IMR-90 (cell line): ENCODE measurements at regions not wholly inside any gene's neighbourhood (a gene's known extent, or its start where the extent isn't known, plus 50 kb on each side); places are given as distances from the start of the nearest gene placed in this dataset.
"Not testable (repeated sequence)": the region's sequence is repeated elsewhere in the genome, so short reads cannot be mapped to it uniquely, and the experiment has no call there.

Source experiments
- ATAC-seq: fragments of 200-7000 bp; cut with Tn5 transposase; 2 replicates; pipeline ENCODE4 v1.9.1; 2020; ENCODE audit warnings: low read depth, mild to moderate bottlenecking, moderate library complexity
- BruUV-seq: library from RNA; stranded (reverse); fragments of 400-500 nt; replicated peaks from 2 replicates; lab custom pipeline; 2021; lab: Mats Ljungman, UMichigan
- CTCF ChIA-PET: fragments of 300-600 bp; formaldehyde crosslinking; extraction: SDS; loops from one replicate; lab custom pipeline; 2021; ENCODE audit warnings: antibody characterized with exemption; lab: Yijun Ruan, JAX
- POLR2A ChIA-PET: fragments of 300-600 bp; sonication (Branson Sonifier 250); formaldehyde crosslinking; loops from one replicate; lab custom pipeline; 2022; ENCODE audit warnings: antibody characterized with exemption; ENCODE audit not compliant: unreplicated experiment; lab: Charles Lee
- DNase-seq: peaks from one replicate; pipeline ENCODE4 v3.0.0; 2013
- H2AFZ ChIP-seq: replicated peaks from 2 replicates; pipeline ENCODE3; 2013; ENCODE audit warnings: low read length, mild to moderate bottlenecking; ENCODE audit not compliant: poor library complexity
- H2AK5ac ChIP-seq: 2 replicates; pipeline ENCODE4 v1.6.1; 2013; ENCODE audit warnings: low read depth, low read length, inconsistent platforms
- H2AK9ac ChIP-seq: replicated peaks from 2 replicates; pipeline ENCODE3; 2013; ENCODE audit warnings: mild to moderate bottlenecking, low read depth, low read length, moderate library complexity; ENCODE audit not compliant: poor library complexity
- H2BK120ac ChIP-seq: 2 replicates; pipeline ENCODE4 v1.6.1; 2013; ENCODE audit warnings: low read depth, low read length, inconsistent platforms
- H2BK15ac ChIP-seq: 3 replicates; pipeline ENCODE4 v1.6.1; 2013; ENCODE audit warnings: low read depth, low read length, inconsistent platforms
- H2BK20ac ChIP-seq: 2 replicates; pipeline ENCODE4 v1.6.1; 2013; ENCODE audit warnings: low read depth, mild to moderate bottlenecking, inconsistent platforms, low read length, moderate library complexity
- H2BK5ac ChIP-seq: 2 replicates; pipeline ENCODE4 v1.6.1; 2013; ENCODE audit warnings: mild to moderate bottlenecking, low read depth, low read length, inconsistent platforms; ENCODE audit not compliant: poor library complexity, severe bottlenecking
- H3K14ac ChIP-seq: replicated peaks from 2 replicates; pipeline ENCODE4 v1.6.1; 2013; ENCODE audit warnings: low read depth, low read length, inconsistent platforms
- H3K18ac ChIP-seq: 2 replicates; pipeline ENCODE4 v1.6.1; 2013; ENCODE audit warnings: low read depth, low read length, control low read depth
- H3K23ac ChIP-seq: 2 replicates; pipeline ENCODE4 v1.6.1; 2013; ENCODE audit warnings: low read depth, low read length, inconsistent platforms
- H3K27ac ChIP-seq: 2 replicates; pipeline ENCODE4 v1.5.1; 2013; ENCODE audit warnings: mild to moderate bottlenecking, control low read depth, low read length; ENCODE audit not compliant: insufficient read depth
- H3K27me3 ChIP-seq: 2 replicates; pipeline ENCODE4 v1.6.1; 2013; ENCODE audit warnings: low read length; ENCODE audit not compliant: control insufficient read depth, insufficient read depth
- H3K36me3 ChIP-seq: 2 replicates; pipeline ENCODE4 v1.6.1; 2013; ENCODE audit warnings: low read length, mixed read lengths; ENCODE audit not compliant: control insufficient read depth, insufficient read depth
- H3K4ac ChIP-seq: 2 replicates; pipeline ENCODE4 v1.6.1; 2013; ENCODE audit warnings: low read depth, low read length, inconsistent platforms
- H3K4me1 ChIP-seq: 2 replicates; pipeline ENCODE4 v1.6.1; 2013; ENCODE audit warnings: low read length, mixed read lengths; ENCODE audit not compliant: control insufficient read depth, insufficient read depth
- H3K4me2 ChIP-seq: 2 replicates; pipeline ENCODE4 v1.6.1; 2013; ENCODE audit warnings: low read depth, mild to moderate bottlenecking, control low read depth, low read length, moderate library complexity
- H3K4me3 ChIP-seq: 2 replicates; pipeline ENCODE4 v1.5.1; 2013; ENCODE audit warnings: low read depth, mild to moderate bottlenecking, control low read depth, low read length, moderate library complexity; ENCODE audit not compliant: insufficient read depth
- H3K56ac ChIP-seq: 2 replicates; pipeline ENCODE4 v1.6.1; 2013; ENCODE audit warnings: low read length, inconsistent platforms; ENCODE audit not compliant: insufficient read depth; ENCODE audit errors: extremely low read depth
- H3K79me1 ChIP-seq, 2 experiments: 2 replicates each; pipeline ENCODE4 v1.6.1; 2013; ENCODE audit warnings: low read length in 2 of 2, inconsistent platforms in 1 of 2, low read depth in 1 of 2
- H3K9ac ChIP-seq: 2 replicates; pipeline ENCODE4 v1.6.1; 2013; ENCODE audit warnings: low read depth, low read length, control low read depth
- H3K9me1 ChIP-seq: 2 replicates; pipeline ENCODE4 v1.6.1; 2013; ENCODE audit warnings: low read length, inconsistent platforms; ENCODE audit not compliant: insufficient read depth
- H3K9me3 ChIP-seq: 2 replicates; pipeline ENCODE4 v1.6.1; 2013; ENCODE audit warnings: low read length; ENCODE audit not compliant: control insufficient read depth, insufficient read depth
- H4K20me1 ChIP-seq: 2 replicates; pipeline ENCODE4 v1.6.1; 2013; ENCODE audit warnings: low read length, inconsistent platforms; ENCODE audit not compliant: insufficient read depth
- H4K5ac ChIP-seq: 2 replicates; pipeline ENCODE4 v1.6.1; 2013; ENCODE audit warnings: mild to moderate bottlenecking, low read depth, low read length, control low read depth
- H4K8ac ChIP-seq, 2 experiments: 2 replicates each; pipeline ENCODE4 v1.6.1; 2013; ENCODE audit warnings: low read depth in 2 of 2, low read length in 2 of 2, control low read depth in 1 of 2, inconsistent platforms in 1 of 2
- H4K91ac ChIP-seq: 2 replicates; pipeline ENCODE4 v1.6.1; 2013; ENCODE audit warnings: low read depth, low read length, inconsistent platforms; ENCODE audit not compliant: insufficient read depth
- CTCF ChIP-seq: conservative IDR thresholded peaks from 2 replicates; pipeline ENCODE4 v1.5.1; 2012; ENCODE audit warnings: mild to moderate bottlenecking, low read depth, low read length, improper control_type of control experiment
- MAFK ChIP-seq: IDR thresholded peaks from 2 replicates; pipeline ENCODE4 v1.6.1; 2012; ENCODE audit warnings: low read depth, low read length, improper control_type of control experiment
- MXI1 ChIP-seq: IDR thresholded peaks from 2 replicates; pipeline ENCODE4 v1.6.1; 2012; ENCODE audit warnings: low read depth, mild to moderate bottlenecking, low read length, moderate library complexity, borderline replicate concordance
- RFX5 ChIP-seq: IDR thresholded peaks from 2 replicates; pipeline ENCODE4 v1.8.0; 2012; ENCODE audit warnings: low read depth, mild to moderate bottlenecking, low read length, moderate library complexity
- WGBS, 2 experiments: methylation state at CpG; one replicate each; pipeline versions ENCODE4 v1.1.5 to v1.1.7; 2013; ENCODE audit warnings: missing lambda C conversion rate in 2 of 2; ENCODE audit not compliant: insufficient read length in 1 of 2; ENCODE audit errors: extremely low coverage in 2 of 2; 5-methylcytosine and 5-hydroxymethylcytosine counted together
- dilution Hi-C: fragments of 300-500 bp; cut with HindIII; formaldehyde crosslinking; loops from one replicate; pipeline ENCODE4 v1.14.3; 2018; ENCODE audit warnings: low sequenced_read_pairs; ENCODE audit not compliant: unreplicated experiment
- in situ Hi-C: fragments of 300-500 bp; cut with MboI; formaldehyde crosslinking; loops from 3 replicates; pipeline ENCODE4 v1.14.3; 2019; ENCODE audit warnings: low sequenced_read_pairs, inconsistent platforms, mixed read lengths
- intact Hi-C: fragments of 100-400 bp; cut with micrococcal nuclease; formaldehyde crosslinking; loops from 2 replicates; pipeline ENCODE4 v1.10.0; 2022

GRCh38 chr2:75289771-75290170 is 90.5 kb upstream of the TACR1 start:
- Histone ChIP-seq H3K4me1 (peaks cover 8% of the 10 kb centered on the region; the same call in 1 of the 2 replicates), H2AK5ac (no peak overlapping the region), H3K56ac (no peak overlapping the region), H3K9me1 (no peaks in the 10 kb centered on the region), H2BK120ac (no peak overlapping the region), H3K4ac (no peak overlapping the region), H4K8ac (no peak overlapping the region), H4K20me1 (no peaks in the 10 kb centered on the region), H3K9me3 (no peaks in the 10 kb centered on the region), H3K27ac (no peak overlapping the region), H2AK9ac (no peak overlapping the region), H3K36me3 (no peaks in the 10 kb centered on the region), H2BK5ac (no peak overlapping the region), H2BK20ac (no peak overlapping the region), H2AFZ (no peak overlapping the region), H3K79me1 (no peaks in the 10 kb centered on the region), H4K91ac (no peak overlapping the region), H3K18ac (no peak overlapping the region; the same call in 1 of the 2 replicates), H3K4me2 (no peak overlapping the region), H3K27me3 (no peaks in the 10 kb centered on the region), H3K9ac (no peak overlapping the region), H3K14ac (no peak overlapping the region), H2BK15ac (no peak overlapping the region), H4K5ac (no peak overlapping the region), H3K4me3 (no peak overlapping the region), H3K23ac (no peak overlapping the region)
- in situ Hi-C loops (no loop called here), dilution Hi-C loops (no loop called here), intact Hi-C loops (loop anchor here (1.0 to 2.0 kb wide), 3 partner anchors 90 to 599 kb away; partner anchors contain the start of gene TACR1)
- ChIA-PET CTCF (interaction anchor here (0.5 to 2.3 kb wide), 3 partner anchors 13 to 215 kb away, joined by 3 to 10 read pairs (median 3); partner anchors contain the start of gene TACR1), POLR2A (no interaction called here)
- 83% methylated on average over 1 of the region's 3 CpGs; no CpG with 5 or more reads in 1 of the 2 experiments for WGBS, 2 experiments
- no TSS peak for BruUV-seq
- TF ChIP-seq RFX5 (no peak), MAFK (no peak), CTCF (no peak), MXI1 (no peak)
- DNase-seq (peak; percentile 48), ATAC-seq (no peak)

- H3K27ac ChIP-seq, H3K4ac ChIP-seq, H3K36me3 ChIP-seq, H3K56ac ChIP-seq, H2BK120ac ChIP-seq, H3K4me1 ChIP-seq, H4K20me1 ChIP-seq, H2BK5ac ChIP-seq, ATAC-seq, H4K91ac ChIP-seq, BruUV-seq, H3K9me3 ChIP-seq, H2AK9ac ChIP-seq, H2BK20ac ChIP-seq, H4K5ac ChIP-seq, H3K18ac ChIP-seq, H3K4me3 ChIP-seq, H3K9ac ChIP-seq, H2AFZ ChIP-seq, H3K27me3 ChIP-seq, H3K9me1 ChIP-seq, H2AK5ac ChIP-seq, in situ Hi-C loops, H3K23ac ChIP-seq, H3K79me1 ChIP-seq, H3K14ac ChIP-seq, dilution Hi-C loops, POLR2A ChIA-PET, H2BK15ac ChIP-seq, DNase-seq, H3K4me2 ChIP-seq, H4K8ac ChIP-seq: not testable (repeated sequence)
- intact Hi-C loops = loop anchor here (2.0 kb wide), 1 partner anchor 370 kb away; no protein-coding TSS in a partner anchor
- WGBS, 2 experiments = 80% methylated on average over 2 of the region's 7 CpGs; no CpG with 5 or more reads in 1 of the 2 experiments
- CTCF ChIA-PET = interaction anchor here (0.5 to 2.3 kb wide), 3 partner anchors 90 to 215 kb away, joined by 3 to 10 read pairs (median 6); partner anchors contain the start of gene TACR1
Measured at GRCh38 chr2:75289178-75289577, 89.9 kb upstream of the TACR1 start.
